ENCODE measurements at regions not wholly inside any gene's neighbourhood (a gene's known extent, or its start where the extent isn't known, plus 50 kb on each side); places are given as distances from the start of the nearest gene placed in this dataset.
"Not testable (repeated sequence)": the region's sequence is repeated elsewhere in the genome, so short reads cannot be mapped to it uniquely, and the experiment has no call there.

GRCh38 chr16:15192813-15193212 lies 98.7 kb upstream of the RRN3 start:
- ATAC-seq; H4K20me1 ChIP-seq (ENCODE audit: control insufficient read depth, insufficient read depth); BruUV-seq (replicated peaks); intact Hi-C loops (cut with micrococcal nuclease; ENCODE audit: unreplicated experiment); POLR2A ChIA-PET; H3K27me3 ChIP-seq (replicated peaks in 1 of 2; ENCODE audit: control insufficient read depth in 2 of 2, insufficient read depth in 2 of 2, low read length in 1 of 2); RAD21 ChIA-PET (ENCODE audit: unreplicated experiment); H3K36me3 ChIP-seq (ENCODE audit: control insufficient read depth in 2 of 2, insufficient read depth in 2 of 2, low read length in 1 of 2); CTCF ChIA-PET; in situ Hi-C loops (cut with MboI); H3K4me3 ChIP-seq; H3K4me1 ChIP-seq (ENCODE audit: control insufficient read depth, insufficient read depth, low read length); H3K79me2 ChIP-seq (ENCODE audit: control insufficient read depth, insufficient read depth, low read length); SMC1A ChIA-PET (ENCODE audit: uncharacterized antibody, unreplicated experiment); H3K9ac ChIP-seq (ENCODE audit: control insufficient read depth, insufficient read depth, low read length); H3K9me3 ChIP-seq (replicated peaks; ENCODE audit: control insufficient read depth, insufficient read depth, low read length); H3K27ac ChIP-seq (ENCODE audit: control insufficient read depth, insufficient read depth); FAIRE-seq; H3K4me2 ChIP-seq (ENCODE audit: control insufficient read depth, insufficient read depth); DNase-seq (ENCODE audit: low read depth, low spot score); H2AFZ ChIP-seq (ENCODE audit: control insufficient read depth, low read depth, low read length): not testable (repeated sequence)
- WGBS (ENCODE audit: insufficient coverage, insufficient replicate concordance, low lambda C conversion rate, missing lambda C conversion rate) = 0% methylated on average over 1 of the region's 2 CpGs

DNA sequence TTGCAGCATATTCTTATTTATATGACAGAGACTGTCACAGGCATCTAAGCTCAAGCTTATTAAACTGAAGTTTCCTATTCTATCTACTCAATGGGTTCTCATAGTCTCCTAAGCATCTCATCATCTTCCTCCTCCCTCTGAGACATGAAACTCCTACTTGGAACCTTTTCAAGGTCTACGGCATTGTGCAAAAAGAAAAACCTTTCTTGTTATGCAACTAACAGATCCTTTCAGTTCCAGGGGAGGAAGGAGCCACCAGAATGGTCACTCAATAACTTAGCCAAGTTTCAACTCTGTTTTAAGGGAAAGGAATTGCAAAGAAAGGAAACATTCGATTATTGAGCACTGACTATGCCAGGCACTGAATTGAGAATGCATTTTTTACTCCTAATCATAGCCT lies 98.1 kb upstream of the RRN3 start:
- in situ Hi-C loops (cut with MboI); SMC1A ChIA-PET (ENCODE audit: uncharacterized antibody, unreplicated experiment); H3K36me3 ChIP-seq (ENCODE audit: control insufficient read depth in 2 of 2, insufficient read depth in 2 of 2, low read length in 1 of 2); H3K9me3 ChIP-seq (replicated peaks; ENCODE audit: control insufficient read depth, insufficient read depth, low read length); H2AFZ ChIP-seq (ENCODE audit: control insufficient read depth, low read depth, low read length); H3K27ac ChIP-seq (ENCODE audit: control insufficient read depth, insufficient read depth); H3K27me3 ChIP-seq (replicated peaks in 1 of 2; ENCODE audit: control insufficient read depth in 2 of 2, insufficient read depth in 2 of 2, low read length in 1 of 2); POLR2A ChIA-PET; H3K79me2 ChIP-seq (ENCODE audit: control insufficient read depth, insufficient read depth, low read length); ATAC-seq; CTCF ChIA-PET; RAD21 ChIA-PET (ENCODE audit: unreplicated experiment); intact Hi-C loops (cut with micrococcal nuclease; ENCODE audit: unreplicated experiment); BruUV-seq (replicated peaks); DNase-seq (ENCODE audit: low read depth, low spot score); H3K9ac ChIP-seq (ENCODE audit: control insufficient read depth, insufficient read depth, low read length); H3K4me1 ChIP-seq (ENCODE audit: control insufficient read depth, insufficient read depth, low read length); H3K4me2 ChIP-seq (ENCODE audit: control insufficient read depth, insufficient read depth); H3K4me3 ChIP-seq; H4K20me1 ChIP-seq (ENCODE audit: control insufficient read depth, insufficient read depth); FAIRE-seq: not testable (repeated sequence)
- 100% methylated on average over 1 of the region's 2 CpGs for WGBS (ENCODE audit: insufficient coverage, insufficient replicate concordance, low lambda C conversion rate, missing lambda C conversion rate)

DNA sequence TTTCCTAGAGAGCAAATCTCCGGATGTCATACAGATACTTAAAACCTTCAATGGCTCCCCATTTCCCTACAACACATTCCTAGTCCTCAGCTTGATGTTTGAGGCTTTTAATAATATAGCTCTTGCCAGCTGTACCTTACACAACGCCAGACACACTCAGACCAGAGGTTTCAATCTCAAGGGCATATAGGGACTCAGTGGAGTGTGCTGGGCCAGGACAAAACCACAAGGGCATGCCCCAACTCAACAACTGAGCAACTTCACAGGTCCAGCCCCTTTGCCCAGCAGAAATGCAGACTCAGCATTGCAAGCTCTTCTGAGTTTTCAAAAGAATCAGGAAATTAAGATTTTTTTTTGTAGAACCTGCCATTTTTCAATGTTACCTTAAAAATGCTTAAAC lies 95.4 kb upstream of the RRN3 start:
- POLR2A ChIA-PET; RAD21 ChIA-PET (ENCODE audit: unreplicated experiment); H3K4me3 ChIP-seq; H3K27me3 ChIP-seq (replicated peaks in 1 of 2; ENCODE audit: control insufficient read depth in 2 of 2, insufficient read depth in 2 of 2, low read length in 1 of 2); H3K9ac ChIP-seq (ENCODE audit: control insufficient read depth, insufficient read depth, low read length); H3K79me2 ChIP-seq (ENCODE audit: control insufficient read depth, insufficient read depth, low read length); in situ Hi-C loops (cut with MboI); CTCF ChIA-PET; H3K27ac ChIP-seq (ENCODE audit: control insufficient read depth, insufficient read depth); H2AFZ ChIP-seq (ENCODE audit: control insufficient read depth, low read depth, low read length); intact Hi-C loops (cut with micrococcal nuclease; ENCODE audit: unreplicated experiment); H4K20me1 ChIP-seq (ENCODE audit: control insufficient read depth, insufficient read depth); H3K9me3 ChIP-seq (replicated peaks; ENCODE audit: control insufficient read depth, insufficient read depth, low read length); H3K36me3 ChIP-seq (ENCODE audit: control insufficient read depth in 2 of 2, insufficient read depth in 2 of 2, low read length in 1 of 2); DNase-seq (ENCODE audit: low read depth, low spot score); FAIRE-seq; H3K4me1 ChIP-seq (ENCODE audit: control insufficient read depth, insufficient read depth, low read length); SMC1A ChIA-PET (ENCODE audit: uncharacterized antibody, unreplicated experiment); BruUV-seq (replicated peaks); H3K4me2 ChIP-seq (ENCODE audit: control insufficient read depth, insufficient read depth): not testable (repeated sequence)
- no CpG with 5 or more reads among the region's 2 CpGs for WGBS (ENCODE audit: insufficient coverage, insufficient replicate concordance, low lambda C conversion rate, missing lambda C conversion rate)
- 0 out of 3 replicates have a peak, but pooled peaks have one; percentile 23 for ATAC-seq

Measured in GM12878 (cell line).